ENCODE measurements at regions not wholly inside any gene's neighbourhood (a gene's known extent, or its start where the extent isn't known, plus 50 kb on each side); places are given as distances from the start of the nearest gene placed in this dataset.
"Not testable (repeated sequence)": the region's sequence is repeated elsewhere in the genome, so short reads cannot be mapped to it uniquely, and the experiment has no call there.

GRCh38 chr12:83318386-83319098 is 631.8 kb downstream of the TMTC2 start:
- no peak for DNase-seq

GRCh38 chr12:83317595-83317994 is 630.9 kb downstream of the TMTC2 start:
- no peak for DNase-seq

DNA sequence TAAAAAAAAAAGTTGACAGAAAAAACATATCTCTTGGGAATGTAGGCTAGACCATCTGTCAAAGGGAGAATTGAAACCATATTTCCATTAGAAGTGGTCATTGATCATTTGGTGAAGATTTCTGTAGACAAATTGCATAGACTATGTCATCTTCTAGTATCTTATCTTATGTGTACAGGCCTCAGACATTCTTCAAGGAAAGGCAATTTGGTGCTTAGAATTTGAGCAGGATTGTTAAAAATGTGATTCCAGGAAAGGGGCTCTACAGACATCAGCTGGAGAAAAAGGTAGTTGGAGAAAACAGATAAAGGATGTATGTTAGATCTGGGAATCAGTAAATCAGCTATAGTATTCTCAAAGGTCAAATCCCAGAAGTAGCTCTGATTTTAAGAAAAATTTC is 627.1 kb downstream of the TMTC2 start:
- DNase-seq = no peak

DNA sequence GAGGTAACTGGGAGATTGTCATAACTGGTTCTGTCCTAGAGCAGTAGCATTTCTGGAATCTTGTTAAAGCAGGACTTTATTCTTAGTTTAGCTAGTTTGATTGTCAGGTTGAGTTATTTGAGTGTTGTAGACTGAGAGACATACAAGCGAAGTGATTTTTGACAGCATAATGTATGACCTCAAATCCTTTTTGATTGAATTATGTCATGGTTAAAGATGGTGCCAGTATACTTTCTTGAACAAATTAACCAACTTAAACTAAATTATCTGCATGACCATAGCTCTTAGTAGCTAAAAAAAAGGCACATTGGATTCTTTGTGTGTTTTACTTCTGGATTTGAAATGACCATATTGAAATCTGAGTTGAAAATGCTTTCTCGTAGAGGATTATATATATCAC is 626.6 kb downstream of the TMTC2 start:
- DNase-seq = no peak

DNA sequence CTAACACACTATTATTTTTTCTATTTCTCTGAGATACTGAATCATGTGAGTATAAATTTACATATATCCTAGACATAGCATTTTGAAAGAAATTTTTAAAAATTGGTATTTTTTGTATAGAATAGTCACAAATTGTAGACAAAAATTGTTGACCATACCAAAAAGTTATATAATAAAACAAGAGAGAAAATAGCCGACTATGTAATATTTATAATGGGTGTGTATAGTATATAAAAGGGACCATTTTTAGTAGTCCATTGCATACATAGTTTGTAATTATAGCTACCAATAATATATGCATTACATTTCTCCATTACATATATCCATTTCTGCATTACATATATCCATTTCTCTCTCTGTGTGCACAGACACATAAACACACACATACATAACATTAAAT is 590.2 kb downstream of the TMTC2 start:
- no peak for DNase-seq

- no peak for DNase-seq
These were observed 584.5 kb downstream of the TMTC2 start for GRCh38 chr12:83271201-83271600.

- DNase-seq = no peak
These were observed 579.1 kb downstream of the TMTC2 start for GRCh38 chr12:83265808-83266207.

- DNase-seq = no peak
These were observed 575.3 kb downstream of the TMTC2 start for GRCh38 chr12:83261998-83262397.

- not testable (repeated sequence) for DNase-seq
These were observed 573.4 kb downstream of the TMTC2 start for GRCh38 chr12:83260126-83260525.

- no peak for DNase-seq
These were observed 571.0 kb downstream of the TMTC2 start for GRCh38 chr12:83257726-83258125.

GRCh38 chr12:83256562-83256961 is 569.9 kb downstream of the TMTC2 start:
- DNase-seq = no peak

GRCh38 chr12:83250866-83251265 is 564.2 kb downstream of the TMTC2 start:
- no peak for DNase-seq

DNA sequence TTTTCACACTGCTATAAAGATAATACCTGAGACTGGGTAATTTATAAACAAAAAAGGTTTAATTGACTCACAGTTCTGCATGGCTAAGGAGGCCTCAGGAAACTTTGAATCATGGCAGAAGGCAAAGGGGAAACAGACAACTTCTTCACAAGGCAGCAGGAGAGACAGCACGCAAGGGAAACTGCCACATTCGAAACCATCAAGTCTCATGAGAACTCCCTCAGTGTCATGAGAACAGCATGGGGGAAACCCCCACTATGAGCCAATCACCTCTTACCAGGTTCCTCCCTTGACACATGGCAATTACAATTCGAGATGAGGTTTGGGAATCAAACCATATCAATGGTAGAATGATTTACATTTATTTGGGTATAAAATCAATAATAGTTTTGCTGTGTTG is 558.5 kb downstream of the TMTC2 start:
- no peak for DNase-seq

GRCh38 chr12:83244001-83244400 is 557.3 kb downstream of the TMTC2 start:
- no peak for DNase-seq

DNA sequence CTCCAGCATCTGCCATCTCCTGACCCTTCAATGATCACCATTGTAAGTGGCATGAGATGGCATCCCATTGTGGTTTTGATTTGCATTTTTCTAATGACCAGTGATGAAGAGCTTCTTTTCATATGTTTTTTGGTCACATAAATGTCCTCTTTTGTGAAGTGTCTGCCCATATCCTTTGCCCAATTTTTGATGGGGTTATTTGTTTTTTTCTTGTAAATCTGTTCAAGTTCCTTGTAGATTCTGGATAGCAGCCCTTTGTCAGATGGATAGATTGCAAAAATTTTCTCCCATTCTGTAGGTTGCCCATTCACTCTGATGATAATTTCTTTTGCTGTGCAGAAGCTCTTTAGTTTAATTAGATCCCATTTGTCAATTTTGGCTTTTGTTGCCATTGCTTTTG is 547.3 kb downstream of the TMTC2 start:
- not testable (repeated sequence) for DNase-seq

DNA sequence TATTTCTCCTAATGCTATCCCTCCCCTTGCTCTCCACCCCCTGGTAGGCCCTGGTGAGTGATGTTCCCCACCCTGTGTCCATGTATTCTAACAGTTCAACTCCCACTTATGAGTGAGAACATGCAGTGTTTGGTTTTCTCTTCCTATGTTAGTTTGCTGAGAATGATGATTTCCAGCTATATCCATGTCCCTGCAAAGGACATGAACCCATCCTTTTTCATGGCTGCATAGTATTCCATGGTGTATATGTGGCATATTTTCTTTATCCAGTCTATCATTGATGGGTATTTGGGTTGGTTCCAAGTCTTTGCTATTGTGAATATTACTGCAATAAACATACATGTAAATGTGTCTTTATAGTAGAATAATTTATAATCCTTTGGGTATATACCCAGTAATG is 540.3 kb downstream of the TMTC2 start:
- not testable (repeated sequence) for DNase-seq

GRCh38 chr12:83225806-83226205 is 539.1 kb downstream of the TMTC2 start:
- no peak for DNase-seq

DNA sequence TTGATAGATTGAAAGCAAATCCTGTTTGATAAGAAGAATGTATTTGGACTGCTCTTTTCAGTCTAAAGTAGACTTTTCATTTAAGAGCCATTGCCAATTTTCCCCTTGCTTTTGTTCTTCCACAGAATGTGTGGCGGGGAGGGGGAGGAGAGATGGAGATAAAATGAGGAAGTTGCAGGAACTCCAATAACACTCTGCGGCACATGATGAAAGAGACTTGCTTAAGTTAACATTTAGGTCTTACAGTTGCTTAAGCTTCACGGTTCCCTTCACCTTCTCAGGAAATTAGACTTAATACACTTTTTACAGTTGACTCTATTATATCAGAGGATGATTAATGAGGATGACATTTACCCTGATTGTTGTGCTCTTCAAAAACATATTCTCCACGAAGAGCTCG is 537.3 kb downstream of the TMTC2 start:
- peak; percentile 31 for DNase-seq

- no peak for DNase-seq
These were observed 534.1 kb downstream of the TMTC2 start for GRCh38 chr12:83220774-83221173.

- DNase-seq = no peak
These were observed 529.5 kb downstream of the TMTC2 start for GRCh38 chr12:83216230-83216629.

- no peak for DNase-seq
These were observed 527.5 kb downstream of the TMTC2 start for GRCh38 chr12:83214185-83214584.

- no peak for DNase-seq
These were observed 524.2 kb downstream of the TMTC2 start for GRCh38 chr12:83210933-83211332.

DNA sequence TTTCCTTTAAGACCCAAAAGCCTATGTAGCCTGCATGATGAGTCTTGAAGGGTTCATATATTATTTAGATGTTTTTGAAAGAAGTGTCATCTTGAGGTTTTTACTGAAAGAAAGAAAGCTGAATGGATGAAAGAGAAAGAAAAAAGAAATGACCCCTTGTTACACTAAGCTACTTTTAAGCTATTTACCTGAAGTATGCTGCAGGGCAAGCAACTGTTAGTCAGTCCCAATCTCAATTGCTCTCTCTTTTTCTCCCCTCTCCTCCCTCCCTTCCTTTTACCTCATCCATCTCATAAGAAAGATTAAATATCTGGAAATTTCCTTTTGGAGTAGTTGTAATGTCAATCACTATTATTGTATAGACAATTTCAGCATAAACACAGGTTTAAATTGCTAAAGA is 512.4 kb downstream of the TMTC2 start:
- no peak for DNase-seq

DNA sequence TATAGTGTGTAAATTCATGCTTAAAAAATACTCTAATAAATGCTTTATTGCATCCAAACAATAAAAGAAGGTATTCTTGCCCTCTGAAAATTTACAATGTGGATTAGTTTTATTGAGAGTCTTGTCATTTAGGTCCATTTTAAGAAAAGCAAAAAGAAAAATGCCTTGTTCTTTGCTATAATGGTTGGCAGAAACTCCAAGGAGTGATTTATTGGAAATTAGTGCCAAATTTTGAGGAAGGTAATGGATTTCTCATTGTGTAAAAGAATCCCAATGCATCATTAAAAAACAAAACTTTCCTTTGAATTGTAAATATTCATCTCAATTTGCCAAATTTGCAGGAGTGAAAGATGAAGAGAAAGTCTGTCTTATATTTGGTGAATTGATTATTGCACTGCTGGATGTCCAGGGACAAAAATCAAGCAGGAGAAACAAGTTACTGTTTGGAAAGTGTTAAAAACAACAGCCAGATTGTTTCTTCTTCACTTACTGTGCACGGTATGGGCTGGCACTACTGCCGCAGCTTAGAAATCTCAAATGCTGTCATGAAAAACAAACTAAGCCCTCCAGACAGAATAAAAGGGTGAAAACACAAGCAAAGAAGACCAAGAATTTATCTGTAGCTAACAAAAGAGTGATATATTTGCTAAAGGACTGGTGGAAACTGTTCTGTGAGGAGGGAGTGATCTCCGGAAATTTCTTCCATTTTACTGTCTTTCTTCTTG is 511.7 kb downstream of the TMTC2 start:
- DNase-seq = no peak

Data from inflammatory macrophage (primary cell).